T-helper 1 cell treated with Interleukin-12 subunit alpha and Interleukin-12 subunit beta and Interleukin-4 antibody, amounts not matched to agents 30 ng/mL and 1 ng/mL, for 36 hours (primary cell): ENCODE measurements at regions not wholly inside any gene's neighbourhood (a gene's known extent, or its start where the extent isn't known, plus 50 kb on each side); places are given as distances from the start of the nearest gene placed in this dataset.
"Not testable (repeated sequence)": the region's sequence is repeated elsewhere in the genome, so short reads cannot be mapped to it uniquely, and the experiment has no call there.

Source experiments
- intact Hi-C: fragments of 100-400 bp; cut with micrococcal nuclease; formaldehyde crosslinking; loops from one replicate; pipeline ENCODE4 v1.15.1; 2024

GRCh38 chr1:30660241-30660640 is 63.1 kb downstream of the MATN1 start:
- intact Hi-C loops: no loop called here

GRCh38 chr1:30659702-30660101 is 63.7 kb downstream of the MATN1 start:
- intact Hi-C loops: no loop called here

GRCh38 chr1:30658375-30658774 is 65.0 kb downstream of the MATN1 start:
- intact Hi-C loops: not testable (repeated sequence)

GRCh38 chr1:30658014-30658336 is 65.4 kb downstream of the MATN1 start:
- intact Hi-C loops: no loop called here

GRCh38 chr1:30657131-30658013 is 66.0 kb downstream of the MATN1 start:
- intact Hi-C loops: no loop called here

GRCh38 chr1:30656171-30656940 is 67.0 kb downstream of the MATN1 start:
- intact Hi-C loops: no loop called here

- intact Hi-C loops: no loop called here
Measured at GRCh38 chr1:30655672-30656071, 67.7 kb downstream of the MATN1 start.

- intact Hi-C loops: no loop called here
Measured at GRCh38 chr1:30654188-30654587, 69.2 kb downstream of the MATN1 start.

- intact Hi-C loops: no loop called here
Measured at GRCh38 chr1:30652152-30652841, 71.1 kb downstream of the MATN1 start.

- intact Hi-C loops: not testable (repeated sequence)
Measured at GRCh38 chr1:30651395-30651794, 72.0 kb downstream of the MATN1 start.

GRCh38 chr1:30650968-30651320 is 72.4 kb downstream of the MATN1 start:
- intact Hi-C loops: no loop called here

GRCh38 chr1:30650038-30650967 is 73.1 kb downstream of the MATN1 start:
- intact Hi-C loops: no loop called here

- intact Hi-C loops: no loop called here
Measured at GRCh38 chr1:30649321-30649991, 73.9 kb downstream of the MATN1 start.

GRCh38 chr1:30648408-30649000 is 74.9 kb downstream of the MATN1 start:
- intact Hi-C loops: no loop called here

GRCh38 chr1:30645807-30646206 is 77.6 kb downstream of the MATN1 start:
- intact Hi-C loops: no loop called here

GRCh38 chr1:30642391-30643120 is 80.8 kb downstream of the MATN1 start:
- intact Hi-C loops: no loop called here

- intact Hi-C loops: no loop called here
Measured at GRCh38 chr1:30641572-30642353, 81.6 kb downstream of the MATN1 start.

GRCh38 chr1:30639881-30640452 is 83.4 kb downstream of the MATN1 start:
- intact Hi-C loops: no loop called here
